Testis (tissue), 2 donors: ENCODE measurements at regions not wholly inside any gene's neighbourhood (a gene's known extent, or its start where the extent isn't known, plus 50 kb on each side); places are given as distances from the start of the nearest gene placed in this dataset.

ENCODE experiments used
- DNase-seq: peaks from one replicate; pipeline ENCODE4 v3.0.0-alpha.2; 2019
- H3K27ac ChIP-seq, 2 donors: fragments of 200-600 bp; sonication (generic); one replicate each; pipeline ENCODE4 v1.5.1; 2019
- H3K27me3 ChIP-seq: fragments of 200-600 bp; sonication (generic); one replicate; pipeline ENCODE4 v1.5.1; 2019
- H3K36me3 ChIP-seq: fragments of 200-600 bp; sonication (generic); one replicate; pipeline ENCODE4 v1.5.1; 2017; ENCODE audit warnings: low read depth; ENCODE audit errors: missing control alignments
- H3K4me1 ChIP-seq: fragments of 200-600 bp; sonication (generic); one replicate; pipeline ENCODE4 v1.5.1; 2019
- H3K4me3 ChIP-seq, 2 donors: fragments of 200-600 bp; sonication (generic); one replicate each; pipeline ENCODE4 v1.5.1; 2017 to 2019
- H3K9me3 ChIP-seq: fragments of 200-600 bp; sonication (generic); one replicate; pipeline ENCODE4 v1.5.1; 2017
- POLR2A ChIP-seq: fragments of 450-650 bp; IDR thresholded peaks from one replicate; pipeline ENCODE4 v1.6.1; 2017; ENCODE audit warnings: antibody characterized with exemption, mild to moderate bottlenecking, moderate library complexity
- WGBS, 2 donors: methylation state at CpG; one replicate each; pipeline ENCODE4 v1.1.5; 2018; 5-methylcytosine and 5-hydroxymethylcytosine counted together
- intact Hi-C: fragments of 100-400 bp; cut with DNase I; formaldehyde crosslinking; loops from one replicate; pipeline ENCODE4 v1.15.1; 2023; ENCODE audit warnings: low total_unique reads
- TF ChIP-seq, protein P1 (sequence below), 3 experiments: fragments of 450-650 bp in 2 of 3; fragments of 200-600 bp in 1 of 3; sonication (generic) in 1 of 3; IDR thresholded peaks; one replicate each; pipeline ENCODE4 v1.5.1; 2016 to 2019; ENCODE audit warnings: antibody characterized with exemption in 3 of 3, mild to moderate bottlenecking in 2 of 3, moderate library complexity in 1 of 3

DNA sequence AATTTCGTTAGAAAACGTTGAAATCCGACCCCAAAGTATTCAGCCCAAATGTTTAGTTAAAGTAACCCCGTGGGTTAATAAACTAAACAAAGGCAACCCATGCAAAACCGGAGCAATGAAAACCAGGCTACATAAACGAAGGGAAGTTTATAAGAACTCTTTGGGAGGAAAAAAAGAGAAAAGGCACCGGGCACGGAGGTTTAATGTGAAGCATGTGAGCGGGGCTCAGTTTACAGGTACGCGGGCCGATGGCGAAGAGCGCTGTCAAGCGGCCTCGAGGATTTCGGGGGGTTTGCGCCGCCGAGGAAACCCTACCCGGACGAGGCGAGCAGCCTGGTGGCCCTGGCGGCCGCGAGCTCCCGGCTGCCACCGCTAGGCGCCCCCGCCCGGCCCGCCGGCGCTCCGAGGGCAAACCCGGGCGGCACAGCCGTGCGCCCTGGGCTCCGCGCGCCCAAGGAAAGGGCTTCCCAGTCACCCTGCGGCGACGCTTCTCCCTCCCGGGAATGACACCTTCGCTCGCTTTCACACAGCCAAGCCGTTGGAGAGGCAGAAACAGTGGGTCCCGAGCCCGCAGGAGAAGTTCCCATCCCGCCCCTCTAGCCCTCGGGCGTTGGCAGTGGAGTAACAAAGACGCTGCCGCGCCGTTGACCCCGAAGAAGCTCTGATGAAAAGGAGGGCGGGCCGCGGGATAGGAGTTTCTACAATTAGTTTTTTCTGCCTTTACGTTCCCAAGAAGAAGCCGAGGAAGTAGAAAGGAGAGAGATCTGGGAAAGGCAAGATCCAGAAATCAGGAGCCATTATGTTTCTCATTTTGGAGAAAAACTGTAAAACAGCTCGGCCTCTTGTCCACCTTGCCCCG, 126.0 kb downstream of the TMEM174 start:
- H3K27ac ChIP-seq = no peak overlapping the region
- H3K36me3 ChIP-seq = no peaks in the 10 kb centered on the region

DNA sequence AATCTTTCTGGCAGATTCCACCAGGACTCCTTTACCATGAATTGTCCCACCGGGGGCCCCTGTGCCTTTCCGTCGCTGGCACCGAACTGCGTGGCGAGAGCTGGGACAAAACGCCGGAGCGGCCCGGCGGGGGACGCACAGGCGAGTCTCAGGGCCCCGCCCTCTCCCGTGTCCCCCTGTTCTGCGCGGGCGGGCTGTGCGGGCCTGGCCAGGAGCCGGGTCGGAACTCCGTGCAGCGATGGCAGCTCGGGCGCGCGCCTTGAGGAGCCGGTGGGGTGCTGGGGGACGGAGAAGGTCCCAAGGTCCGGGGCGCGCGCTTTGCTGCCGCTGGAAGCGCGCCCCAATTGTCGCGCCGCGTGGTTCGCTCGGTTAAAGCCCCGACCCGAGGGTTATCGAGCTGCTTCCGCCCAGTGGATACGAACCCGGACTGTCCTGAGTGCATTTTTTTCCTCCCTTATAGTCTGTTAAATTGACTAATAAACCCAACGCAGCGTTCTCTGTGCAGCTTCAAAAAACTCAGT, 125.3 kb downstream of the TMEM174 start:
- Histone ChIP-seq H3K36me3 (no peaks in the 10 kb centered on the region), H3K27me3 (peaks cover 13% of the 10 kb centered on the region), H3K4me1 (no peaks in the 10 kb centered on the region), H3K9me3 (no peaks in the 10 kb centered on the region), H3K27ac (no peak overlapping the region), H3K4me3 (peak overlapping the region; percentile 12 to 34)
- DNase-seq = peak; percentile 18
- intact Hi-C loops = no loop called here
- 3 to 4% methylated on average over 28 to 39 of the region's 50 CpGs for WGBS, 2 donors
- TF ChIP-seq, protein P1, sequence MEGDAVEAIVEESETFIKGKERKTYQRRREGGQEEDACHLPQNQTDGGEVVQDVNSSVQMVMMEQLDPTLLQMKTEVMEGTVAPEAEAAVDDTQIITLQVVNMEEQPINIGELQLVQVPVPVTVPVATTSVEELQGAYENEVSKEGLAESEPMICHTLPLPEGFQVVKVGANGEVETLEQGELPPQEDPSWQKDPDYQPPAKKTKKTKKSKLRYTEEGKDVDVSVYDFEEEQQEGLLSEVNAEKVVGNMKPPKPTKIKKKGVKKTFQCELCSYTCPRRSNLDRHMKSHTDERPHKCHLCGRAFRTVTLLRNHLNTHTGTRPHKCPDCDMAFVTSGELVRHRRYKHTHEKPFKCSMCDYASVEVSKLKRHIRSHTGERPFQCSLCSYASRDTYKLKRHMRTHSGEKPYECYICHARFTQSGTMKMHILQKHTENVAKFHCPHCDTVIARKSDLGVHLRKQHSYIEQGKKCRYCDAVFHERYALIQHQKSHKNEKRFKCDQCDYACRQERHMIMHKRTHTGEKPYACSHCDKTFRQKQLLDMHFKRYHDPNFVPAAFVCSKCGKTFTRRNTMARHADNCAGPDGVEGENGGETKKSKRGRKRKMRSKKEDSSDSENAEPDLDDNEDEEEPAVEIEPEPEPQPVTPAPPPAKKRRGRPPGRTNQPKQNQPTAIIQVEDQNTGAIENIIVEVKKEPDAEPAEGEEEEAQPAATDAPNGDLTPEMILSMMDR (IDR thresholded peaks at IDR 0.05) = no peak
- no peak for TF ChIP-seq POLR2A

More for the DNA sequence above, 126.0 kb downstream of the TMEM174 start:
- no peak for DNase-seq
- H3K4me3 ChIP-seq = peak overlapping the region; percentile 15 to 34
- no peak for TF ChIP-seq POLR2A
- TF ChIP-seq, protein P1 (IDR thresholded peaks at IDR 0.05) = peak in 1 of 3 experiments; percentile 12
- intact Hi-C loops = no loop called here
- H3K4me1 ChIP-seq = no peaks in the 10 kb centered on the region
- WGBS, 2 donors = 5 to 6% methylated on average over 31 to 66 of the region's 66 CpGs
- peaks cover 14% of the 10 kb centered on the region for H3K27me3 ChIP-seq
- H3K9me3 ChIP-seq = no peaks in the 10 kb centered on the region

- H3K27ac ChIP-seq = no peak overlapping the region
- no peak overlapping the region for H3K4me3 ChIP-seq
- H3K27me3 ChIP-seq = peaks cover 7% of the 10 kb centered on the region
- H3K36me3 ChIP-seq = no peaks in the 10 kb centered on the region
- no peak for DNase-seq
- TF ChIP-seq, protein P1 (IDR thresholded peaks at IDR 0.05) = no peak
- TF ChIP-seq POLR2A = no peak
- H3K9me3 ChIP-seq = no peaks in the 10 kb centered on the region
- intact Hi-C loops = no loop called here
- no peaks in the 10 kb centered on the region for H3K4me1 ChIP-seq
- WGBS, 2 donors = 23 to 33% methylated on average over 5 of the region's 5 CpGs
Measured at GRCh38 chr5:73297430-73297829, 124.4 kb downstream of the TMEM174 start.

DNA sequence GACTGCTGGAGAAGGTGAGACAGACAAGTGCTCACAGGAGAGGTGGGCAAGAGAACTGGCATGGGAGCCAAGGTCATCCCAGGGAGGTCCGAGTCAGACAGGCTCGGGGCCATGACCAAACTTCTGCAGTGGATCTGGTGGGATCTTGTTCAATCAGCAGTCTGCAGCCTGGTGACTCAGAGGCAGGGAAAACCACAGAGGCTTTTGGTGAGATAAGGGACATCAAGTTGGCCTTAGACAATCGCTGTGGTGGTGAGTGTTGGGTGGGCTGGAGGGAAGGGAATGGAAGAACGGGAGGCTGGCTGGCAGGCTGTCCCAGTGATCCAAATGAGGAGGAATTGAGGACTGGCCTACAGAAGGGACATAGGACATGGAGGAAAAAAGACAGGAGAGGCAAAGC, 123.8 kb downstream of the TMEM174 start:
- WGBS, 2 donors = 57 to 61% methylated on average over 4 of the region's 4 CpGs
- no peak for TF ChIP-seq POLR2A
- TF ChIP-seq, protein P1 (IDR thresholded peaks at IDR 0.05) = no peak
- Histone ChIP-seq H3K4me1 (no peaks in the 10 kb centered on the region), H3K9me3 (no peaks in the 10 kb centered on the region), H3K36me3 (no peaks in the 10 kb centered on the region), H3K27me3 (peaks cover 7% of the 10 kb centered on the region), H3K27ac (no peak overlapping the region), H3K4me3 (no peak overlapping the region)
- no peak for DNase-seq
- intact Hi-C loops = no loop called here
